ENCODE measurements at regions not wholly inside any gene's neighbourhood (a gene's known extent, or its start where the extent isn't known, plus 50 kb on each side); places are given as distances from the start of the nearest gene placed in this dataset.
"Not testable (repeated sequence)": the region's sequence is repeated elsewhere in the genome, so short reads cannot be mapped to it uniquely, and the experiment has no call there.

DNA sequence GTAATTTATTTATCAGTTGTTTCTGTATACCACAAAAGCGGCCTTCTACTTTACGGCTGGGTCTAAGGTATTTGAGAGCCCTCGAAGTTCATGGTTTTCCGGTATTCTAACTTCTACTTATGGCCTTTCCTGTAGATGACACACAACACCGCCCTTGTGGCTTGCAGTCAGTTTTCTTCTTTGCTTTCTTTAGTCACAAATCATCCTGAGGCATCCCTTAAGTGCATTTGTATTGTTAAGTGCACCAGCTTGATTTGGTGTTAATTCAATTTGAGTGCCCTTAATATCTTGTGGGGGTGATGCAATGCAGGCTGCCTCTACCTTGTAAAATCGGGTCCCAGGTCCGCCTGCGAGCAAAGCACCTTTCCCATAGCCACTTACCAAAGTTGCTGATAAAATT, 511.9 kb downstream of the CCDC171 start:
- H4K8ac ChIP-seq (replicated peaks; ENCODE audit: insufficient read length, low read depth, low read length), result no peak overlapping the region
- Mint-ChIP-seq H3K27ac (no peak overlapping the region), H3K27me3 (ENCODE audit: low read depth) (peaks cover 2% of the 10 kb centered on the region; the same call in 1 of the 2 replicates), H3K36me3 (ENCODE audit: insufficient read depth in 1 of 3, low read depth in 3 of 3) (0 out of 7 replicates have a peak, but pooled peaks cover 0 to 2% (median 0%) of the 10 kb centered on the region in 3 experiments), H3K9me3 (peaks cover 2% of the 10 kb centered on the region in 2 experiments; a peak in 1 of 5 replicates), H3K4me1 (peaks cover 13 to 14% of the 10 kb centered on the region in 2 experiments), H3K4me3 (no peak overlapping the region)
- no peak overlapping the region for H2BK12ac ChIP-seq (ENCODE audit: insufficient read length, low read depth, low read length)
- H3K14ac ChIP-seq (ENCODE audit: insufficient read depth, low read length), result no peak overlapping the region
- no peaks in the 10 kb centered on the region for H3K79me2 ChIP-seq (ENCODE audit: insufficient read depth, low read length)
- no peak overlapping the region for H2BK120ac ChIP-seq (ENCODE audit: low read depth, low read length, poor library complexity, severe bottlenecking)
- no peak overlapping the region for H4K91ac ChIP-seq (ENCODE audit: insufficient read length, low read depth, low read length)
- no peak overlapping the region for H2AK5ac ChIP-seq (ENCODE audit: insufficient read length, low read length)
- H3K18ac ChIP-seq (ENCODE audit: insufficient read length, low read depth, low read length), result no peak overlapping the region
- no peaks in the 10 kb centered on the region for H4K20me1 ChIP-seq (ENCODE audit: control insufficient read depth, insufficient read depth, insufficient read length)
- no peak overlapping the region for H2BK20ac ChIP-seq (ENCODE audit: low read depth, low read length, poor library complexity, severe bottlenecking)
- TF ChIP-seq CTCF (conservative IDR thresholded peaks at IDR 0.05), result no peak
- no peak overlapping the region for H4K5ac ChIP-seq (ENCODE audit: insufficient read length, low read depth, low read length)
- no peak overlapping the region for H3K27ac ChIP-seq (ENCODE audit: insufficient read length, low read depth, low read length)
- H3K9ac ChIP-seq (ENCODE audit: extremely low read depth, insufficient read length, low read length), result no peak overlapping the region
- H3K4me2 ChIP-seq (ENCODE audit: insufficient read depth, insufficient read length, low read length), result no peak overlapping the region
- H3K79me1 ChIP-seq (ENCODE audit: insufficient read depth, low read depth, low read length, poor library complexity, severe bottlenecking), result no peaks in the 10 kb centered on the region
- no peaks in the 10 kb centered on the region for H3K9me3 ChIP-seq (ENCODE audit: control insufficient read depth, low read depth, low read length)
- H3K4ac ChIP-seq (ENCODE audit: low read depth, low read length), result no peak overlapping the region
- WGBS (ENCODE audit: extremely low coverage, insufficient read length, low lambda C conversion rate), result no CpG with 5 or more reads among the region's 8 CpGs
- no peak overlapping the region for H2BK5ac ChIP-seq (ENCODE audit: insufficient read length, low read length)
- no peak overlapping the region for H2BK15ac ChIP-seq (ENCODE audit: low read depth, low read length)
- H3K23ac ChIP-seq (ENCODE audit: insufficient read length, low read depth, low read length), result no peak overlapping the region
- no peaks in the 10 kb centered on the region for H3K27me3 ChIP-seq (ENCODE audit: insufficient read depth, low read length)
- no peak overlapping the region for H3K56ac ChIP-seq (ENCODE audit: insufficient read length, low read depth, low read length)
- no peak for DNase-seq
- H2AFZ ChIP-seq (ENCODE audit: low read length), result no peak overlapping the region
- no peak overlapping the region for H3T11ph ChIP-seq (ENCODE audit: low read length)
- H3K4me1 ChIP-seq (ENCODE audit: insufficient read depth, low read length), result no peaks in the 10 kb centered on the region; the same call in 1 of the 2 replicates
- no peaks in the 10 kb centered on the region for H3K23me2 ChIP-seq (ENCODE audit: insufficient read length, low read depth, low read length, poor library complexity, severe bottlenecking)

DNA sequence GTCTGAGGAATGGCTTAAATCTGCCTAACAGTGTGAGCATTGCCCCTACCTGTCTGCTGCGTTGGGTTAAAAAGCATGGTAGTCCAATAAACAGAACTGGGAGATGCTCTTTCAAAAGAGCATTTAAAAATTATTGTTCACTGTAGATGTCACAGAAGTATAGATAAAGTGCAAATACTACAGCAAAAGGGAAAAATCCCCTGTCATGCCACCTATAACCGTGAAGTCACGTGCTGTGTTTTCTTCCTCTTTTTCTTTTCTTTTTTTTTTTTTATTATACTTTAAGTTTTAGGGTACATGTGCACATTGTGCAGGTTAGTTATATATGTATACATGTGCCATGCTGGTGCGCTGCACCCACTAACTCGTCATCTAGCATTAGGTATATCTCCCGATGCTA, 513.4 kb downstream of the CCDC171 start:
- not testable (repeated sequence) for H2BK120ac ChIP-seq (ENCODE audit: low read depth, low read length, poor library complexity, severe bottlenecking); H3K18ac ChIP-seq (ENCODE audit: insufficient read length, low read depth, low read length); H3K4me1 ChIP-seq (ENCODE audit: insufficient read depth, low read length); H3K4me2 ChIP-seq (ENCODE audit: insufficient read depth, insufficient read length, low read length); H3K27me3 Mint-ChIP-seq (ENCODE audit: low read depth); H3K14ac ChIP-seq (ENCODE audit: insufficient read depth, low read length); H3K9ac ChIP-seq (ENCODE audit: extremely low read depth, insufficient read length, low read length); H2AK5ac ChIP-seq (ENCODE audit: insufficient read length, low read length); H4K91ac ChIP-seq (ENCODE audit: insufficient read length, low read depth, low read length); H3K9me3 ChIP-seq (ENCODE audit: control insufficient read depth, low read depth, low read length); H3K27ac Mint-ChIP-seq; H3K9me3 Mint-ChIP-seq; H2BK15ac ChIP-seq (ENCODE audit: low read depth, low read length); DNase-seq; H4K8ac ChIP-seq (replicated peaks; ENCODE audit: insufficient read length, low read depth, low read length); H3K27ac ChIP-seq (ENCODE audit: insufficient read length, low read depth, low read length); H4K5ac ChIP-seq (ENCODE audit: insufficient read length, low read depth, low read length); H3K79me1 ChIP-seq (ENCODE audit: insufficient read depth, low read depth, low read length, poor library complexity, severe bottlenecking); H3K36me3 Mint-ChIP-seq (ENCODE audit: insufficient read depth in 1 of 3, low read depth in 3 of 3); H3K4ac ChIP-seq (ENCODE audit: low read depth, low read length); H3K79me2 ChIP-seq (ENCODE audit: insufficient read depth, low read length); H3K4me1 Mint-ChIP-seq; H2AFZ ChIP-seq (ENCODE audit: low read length); H3K27me3 ChIP-seq (ENCODE audit: insufficient read depth, low read length); H3K56ac ChIP-seq (ENCODE audit: insufficient read length, low read depth, low read length); H3K23ac ChIP-seq (ENCODE audit: insufficient read length, low read depth, low read length); H3K23me2 ChIP-seq (ENCODE audit: insufficient read length, low read depth, low read length, poor library complexity, severe bottlenecking); H2BK20ac ChIP-seq (ENCODE audit: low read depth, low read length, poor library complexity, severe bottlenecking); H2BK5ac ChIP-seq (ENCODE audit: insufficient read length, low read length); H3K4me3 Mint-ChIP-seq; H4K20me1 ChIP-seq (ENCODE audit: control insufficient read depth, insufficient read depth, insufficient read length); H2BK12ac ChIP-seq (ENCODE audit: insufficient read length, low read depth, low read length); H3T11ph ChIP-seq (ENCODE audit: low read length)
- no CpG with 5 or more reads among the region's 6 CpGs for WGBS (ENCODE audit: extremely low coverage, insufficient read length, low lambda C conversion rate)
